Left lung (tissue), 4 donors: ENCODE measurements at regions not wholly inside any gene's neighbourhood (a gene's known extent, or its start where the extent isn't known, plus 50 kb on each side); places are given as distances from the start of the nearest gene placed in this dataset.
A peak's percentile ranks its signal among the peaks of the same experiment; 100 is the strongest.

Experiments used
- ATAC-seq: fragments of 200-7000 bp; cut with Tn5 transposase; one replicate; pipeline ENCODE4 v1.9.1; 2020; ENCODE audit warnings: moderate library complexity
- DNase-seq, 4 donors: peaks; one replicate each; pipeline ENCODE4 v3.0.0-alpha.2; 2013 to 2020
- H3K27ac ChIP-seq, 2 donors: fragments of 200-600 bp; sonication (generic) in 1 of 2; one replicate each; pipeline versions ENCODE4 v1.5.0 to v1.8.0; 2020 to 2021
- H3K27me3 ChIP-seq, 2 donors: fragments of 200-600 bp; sonication (generic) in 1 of 2; one replicate each; pipeline versions ENCODE4 v1.5.0 to v1.8.0; 2020 to 2021
- H3K36me3 ChIP-seq, 2 donors: fragments of 200-600 bp; sonication (generic) in 1 of 2; one replicate each; pipeline versions ENCODE4 v1.5.0 to v1.8.0; 2020 to 2021
- H3K4me1 ChIP-seq, 2 donors: fragments of 200-600 bp; one replicate each; pipeline ENCODE4 v1.8.0; 2021
- H3K4me3 ChIP-seq, 2 donors: fragments of 200-600 bp; sonication (generic) in 1 of 2; one replicate each; pipeline versions ENCODE4 v1.5.0 to v1.8.0; 2020 to 2021; ENCODE audit warnings: mild to moderate bottlenecking in 1 of 2
- H3K9me3 ChIP-seq, 2 donors: fragments of 200-600 bp; sonication (generic) in 1 of 2; one replicate each; pipeline versions ENCODE4 v1.5.0 to v1.8.0; 2020 to 2021
- CTCF ChIP-seq, 2 donors: fragments of 200-600 bp; sonication (generic) in 1 of 2; IDR thresholded peaks; one replicate each; pipeline versions ENCODE4 v1.5.0 to v1.8.0; 2021; ENCODE audit warnings: antibody characterized with exemption in 2 of 2
- intact Hi-C, 2 donors: fragments of 100-400 bp; cut with DNase I; formaldehyde crosslinking; loops; one replicate each; pipeline versions ENCODE4 v1.11.2 to v1.14.2; 2022
- donor health status: DM: no; HTN: yes; CAD: no.
- donor health status: DM: no; HTN: no; CAD: no.

DNA sequence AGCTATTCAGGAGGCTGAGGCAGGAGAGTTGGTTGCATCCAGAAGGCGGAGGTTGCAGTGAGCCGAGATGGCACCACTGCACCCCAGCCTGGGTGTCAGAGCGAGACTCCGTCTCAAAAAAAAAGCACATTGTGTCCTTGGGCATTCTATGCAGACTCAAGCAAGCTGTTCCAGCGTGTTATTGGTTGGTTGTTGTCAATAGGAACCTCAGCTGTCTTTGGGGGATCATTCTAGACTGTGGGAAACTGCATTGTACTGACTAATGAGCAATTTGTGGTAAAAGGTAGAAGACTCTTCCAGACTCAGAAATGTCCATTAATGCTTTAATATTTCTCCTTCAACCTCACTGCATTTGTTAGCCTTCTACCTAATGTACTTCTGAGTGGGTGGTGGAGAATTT, 379.5 kb upstream of the GRAMD2B start:
- H3K27ac ChIP-seq: no peak overlapping the region
- TF ChIP-seq CTCF (IDR thresholded peaks at IDR 0.05): no peak
- H3K4me3 ChIP-seq: no peak overlapping the region
- intact Hi-C loops: no loop called here
- no peaks in the 10 kb centered on the region for H3K36me3 ChIP-seq
- ATAC-seq: no peak
- no peaks in the 10 kb centered on the region for H3K9me3 ChIP-seq
- H3K27me3 ChIP-seq: no peaks in the 10 kb centered on the region
- DNase-seq: no peak
- H3K4me1 ChIP-seq: no peaks in the 10 kb centered on the region

GRCh38 chr5:126044111-126044668, 379.0 kb upstream of the GRAMD2B start:
- intact Hi-C loops: no loop called here
- Histone ChIP-seq H3K4me3 (no peak overlapping the region), H3K27ac (no peak overlapping the region), H3K27me3 (no peaks in the 10 kb centered on the region), H3K36me3 (no peaks in the 10 kb centered on the region), H3K9me3 (no peaks in the 10 kb centered on the region), H3K4me1 (no peaks in the 10 kb centered on the region)
- TF ChIP-seq CTCF (IDR thresholded peaks at IDR 0.05): no peak
- peak in 2 of 4 donors; percentile 10 to 51 for DNase-seq
- peak; percentile 71 for ATAC-seq

DNA sequence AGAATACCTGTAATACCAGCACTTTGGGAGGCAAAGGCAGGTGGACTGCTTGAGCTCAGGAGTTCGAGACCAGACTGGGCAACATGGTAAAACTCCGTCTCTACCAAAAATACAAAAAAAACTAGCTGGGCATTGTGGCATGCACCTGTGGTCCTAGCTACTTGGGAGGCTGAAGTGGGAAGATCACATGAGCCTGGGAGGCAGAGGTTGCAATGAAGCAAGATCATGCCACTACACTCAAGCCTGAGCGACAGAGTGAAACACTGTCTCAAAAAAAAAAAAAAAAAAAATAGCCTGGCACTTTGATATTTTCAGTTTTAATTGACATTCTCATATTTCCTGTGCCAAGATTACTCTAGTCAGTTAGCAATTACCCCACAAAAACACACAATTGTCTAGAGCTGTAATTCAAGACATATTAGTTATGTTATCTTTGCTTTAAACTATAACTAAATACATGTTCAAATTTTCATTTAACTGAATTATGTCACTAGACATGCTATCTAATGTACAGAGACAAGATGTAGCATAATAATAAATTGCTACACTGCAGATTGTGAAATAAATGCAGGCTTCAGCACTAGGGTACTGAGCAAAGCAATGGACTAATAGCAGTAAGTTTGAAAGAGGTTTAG, 378.2 kb upstream of the GRAMD2B start:
- Histone ChIP-seq H3K27me3 (no peaks in the 10 kb centered on the region), H3K4me1 (no peaks in the 10 kb centered on the region), H3K4me3 (no peak overlapping the region), H3K36me3 (no peaks in the 10 kb centered on the region), H3K27ac (no peak overlapping the region), H3K9me3 (peaks cover 0 to 3% of the 10 kb centered on the region in 2 donors)
- no peak for DNase-seq
- intact Hi-C loops: no loop called here
- TF ChIP-seq CTCF (IDR thresholded peaks at IDR 0.05): no peak
- ATAC-seq: no peak

- ATAC-seq (no peak), DNase-seq (no peak)
- TF ChIP-seq CTCF (IDR thresholded peaks at IDR 0.05): no peak
- intact Hi-C loops: no loop called here
- Histone ChIP-seq H3K4me3 (no peak overlapping the region), H3K4me1 (no peaks in the 10 kb centered on the region), H3K27ac (no peak overlapping the region), H3K36me3 (no peaks in the 10 kb centered on the region), H3K27me3 (no peaks in the 10 kb centered on the region), H3K9me3 (peaks cover 0 to 3% of the 10 kb centered on the region in 2 donors)
Observed at GRCh38 chr5:126046318-126046717, 376.9 kb upstream of the GRAMD2B start.

DNA sequence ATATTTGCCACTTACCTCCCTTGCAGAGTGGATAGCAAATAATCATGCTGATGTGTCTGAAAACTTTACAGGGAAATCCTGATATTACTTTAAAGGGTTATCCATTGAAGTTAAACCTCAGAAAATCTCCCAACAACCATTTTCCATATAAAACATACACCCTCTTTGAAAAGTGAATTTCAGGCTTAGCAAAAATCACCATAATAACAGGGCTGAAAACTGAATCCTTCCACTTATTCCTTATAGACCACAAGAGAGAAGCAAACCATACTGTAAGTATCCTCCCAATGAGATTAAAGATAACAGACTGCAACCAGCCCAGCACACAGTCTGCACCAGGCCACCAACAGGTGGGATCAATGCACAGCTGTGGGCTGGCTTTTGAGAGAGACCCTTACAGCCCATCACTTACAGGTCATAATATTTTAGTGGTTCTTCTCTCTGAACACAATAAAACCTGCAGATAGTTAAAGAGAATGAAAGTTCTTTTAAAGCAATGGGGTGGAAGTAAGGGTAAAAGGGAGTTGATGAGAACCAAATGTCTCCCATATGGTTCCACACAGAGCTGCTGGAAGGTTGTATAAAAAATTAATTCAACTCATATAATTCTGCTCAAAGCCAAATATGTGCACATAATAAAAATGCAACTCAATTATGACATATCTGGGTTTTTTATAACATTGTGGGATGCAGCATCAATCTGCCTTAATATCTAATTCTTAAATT, 376.2 kb upstream of the GRAMD2B start:
- no peaks in the 10 kb centered on the region for H3K36me3 ChIP-seq
- no peak for ATAC-seq
- H3K4me1 ChIP-seq: no peaks in the 10 kb centered on the region
- no peak overlapping the region for H3K27ac ChIP-seq
- peaks cover 0 to 3% of the 10 kb centered on the region in 2 donors for H3K9me3 ChIP-seq
- no peak overlapping the region for H3K4me3 ChIP-seq
- H3K27me3 ChIP-seq: no peaks in the 10 kb centered on the region
- DNase-seq: no peak
- intact Hi-C loops: no loop called here
- no peak for TF ChIP-seq CTCF (IDR thresholded peaks at IDR 0.05)
